ENCODE measurements at regions not wholly inside any gene's neighbourhood (a gene's known extent, or its start where the extent isn't known, plus 50 kb on each side); places are given as distances from the start of the nearest gene placed in this dataset.
"Not testable (repeated sequence)": the region's sequence is repeated elsewhere in the genome, so short reads cannot be mapped to it uniquely, and the experiment has no call there.

- TF ChIP-seq, protein P1, sequence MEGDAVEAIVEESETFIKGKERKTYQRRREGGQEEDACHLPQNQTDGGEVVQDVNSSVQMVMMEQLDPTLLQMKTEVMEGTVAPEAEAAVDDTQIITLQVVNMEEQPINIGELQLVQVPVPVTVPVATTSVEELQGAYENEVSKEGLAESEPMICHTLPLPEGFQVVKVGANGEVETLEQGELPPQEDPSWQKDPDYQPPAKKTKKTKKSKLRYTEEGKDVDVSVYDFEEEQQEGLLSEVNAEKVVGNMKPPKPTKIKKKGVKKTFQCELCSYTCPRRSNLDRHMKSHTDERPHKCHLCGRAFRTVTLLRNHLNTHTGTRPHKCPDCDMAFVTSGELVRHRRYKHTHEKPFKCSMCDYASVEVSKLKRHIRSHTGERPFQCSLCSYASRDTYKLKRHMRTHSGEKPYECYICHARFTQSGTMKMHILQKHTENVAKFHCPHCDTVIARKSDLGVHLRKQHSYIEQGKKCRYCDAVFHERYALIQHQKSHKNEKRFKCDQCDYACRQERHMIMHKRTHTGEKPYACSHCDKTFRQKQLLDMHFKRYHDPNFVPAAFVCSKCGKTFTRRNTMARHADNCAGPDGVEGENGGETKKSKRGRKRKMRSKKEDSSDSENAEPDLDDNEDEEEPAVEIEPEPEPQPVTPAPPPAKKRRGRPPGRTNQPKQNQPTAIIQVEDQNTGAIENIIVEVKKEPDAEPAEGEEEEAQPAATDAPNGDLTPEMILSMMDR (IDR thresholded peaks at IDR 0.05) = no peak
- TF ChIP-seq ZFX (IDR thresholded peaks at IDR 0.05; ENCODE audit: borderline replicate concordance) = no peak
- H3K27ac ChIP-seq = no peak overlapping the region
Observed at GRCh38 chr9:78438211-78438610, 141.3 kb downstream of the PSAT1 start.

DNA sequence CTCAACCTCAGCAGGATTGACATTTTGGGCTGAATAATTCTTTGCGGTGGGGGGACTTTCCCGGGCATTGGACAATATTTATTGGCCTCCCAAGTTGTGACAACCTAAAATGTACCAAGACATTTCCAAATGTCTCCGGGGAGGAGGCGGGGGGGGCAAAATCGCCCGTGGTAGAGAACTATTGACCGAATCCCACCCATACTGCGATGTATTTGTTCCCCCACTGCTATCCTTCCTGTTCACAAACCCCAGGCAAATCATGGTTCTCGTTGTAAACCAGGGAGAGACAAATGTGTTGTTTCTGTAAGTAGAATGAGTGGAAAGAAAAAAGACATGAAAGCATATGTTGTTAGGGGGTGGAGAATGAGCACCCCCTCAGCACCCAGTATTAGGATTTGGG is 141.9 kb downstream of the PSAT1 start:
- no peak overlapping the region for H3K27ac ChIP-seq
- TF ChIP-seq ZFX (IDR thresholded peaks at IDR 0.05; ENCODE audit: borderline replicate concordance) = no peak
- TF ChIP-seq, protein P1 (IDR thresholded peaks at IDR 0.05) = no peak

GRCh38 chr9:78439190-78439865 is 142.4 kb downstream of the PSAT1 start:
- TF ChIP-seq ZFX (IDR thresholded peaks at IDR 0.05; ENCODE audit: borderline replicate concordance) = no peak
- TF ChIP-seq, protein P1 (IDR thresholded peaks at IDR 0.05) = peak; percentile 92
- H3K27ac ChIP-seq = no peak overlapping the region

DNA sequence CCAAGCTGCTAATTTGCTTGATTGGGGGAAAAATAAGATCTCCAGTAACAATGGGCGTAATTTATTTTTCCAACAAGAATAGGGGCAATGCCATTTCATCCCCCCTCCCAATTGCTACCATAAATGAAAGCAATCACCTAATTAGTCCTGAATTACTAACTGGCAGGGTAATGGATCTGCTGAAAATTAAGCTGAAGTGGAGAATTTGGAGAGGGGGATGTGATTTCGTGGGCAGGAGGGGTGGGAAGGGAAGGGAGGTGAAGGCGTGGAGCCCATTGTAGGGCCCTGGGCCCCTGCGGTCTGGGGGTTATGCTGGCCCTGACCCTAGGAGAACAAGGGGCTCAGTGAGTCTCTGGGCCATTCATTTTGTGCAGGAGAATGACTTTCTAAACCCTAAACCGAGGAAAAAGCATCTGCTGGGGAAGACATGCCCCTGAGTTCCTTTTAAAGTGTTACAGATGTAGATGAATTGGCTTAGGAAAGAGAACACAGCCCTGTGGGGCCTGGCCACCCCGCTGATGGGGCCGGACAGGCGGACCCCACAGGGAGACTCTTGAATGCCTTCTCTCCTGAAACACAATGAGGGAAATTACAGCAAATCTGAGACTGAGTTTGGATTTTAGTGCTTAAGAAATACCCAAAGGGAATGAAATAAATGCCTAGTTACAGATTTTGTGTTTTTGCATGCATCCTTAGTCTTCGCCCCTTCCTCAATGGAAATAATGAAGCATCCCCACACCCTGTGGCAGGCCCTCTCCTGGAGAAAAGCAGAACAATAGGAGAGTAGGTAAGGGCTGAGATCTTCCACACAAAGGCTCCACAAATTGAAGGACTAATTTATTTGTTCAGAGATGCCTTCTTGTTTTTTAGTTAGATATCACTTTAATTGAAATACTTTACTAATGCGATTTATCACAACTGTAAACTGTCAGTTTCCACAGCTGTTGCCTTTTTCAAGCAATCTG is 143.2 kb downstream of the PSAT1 start:
- H3K27ac ChIP-seq = no peak overlapping the region

DNA sequence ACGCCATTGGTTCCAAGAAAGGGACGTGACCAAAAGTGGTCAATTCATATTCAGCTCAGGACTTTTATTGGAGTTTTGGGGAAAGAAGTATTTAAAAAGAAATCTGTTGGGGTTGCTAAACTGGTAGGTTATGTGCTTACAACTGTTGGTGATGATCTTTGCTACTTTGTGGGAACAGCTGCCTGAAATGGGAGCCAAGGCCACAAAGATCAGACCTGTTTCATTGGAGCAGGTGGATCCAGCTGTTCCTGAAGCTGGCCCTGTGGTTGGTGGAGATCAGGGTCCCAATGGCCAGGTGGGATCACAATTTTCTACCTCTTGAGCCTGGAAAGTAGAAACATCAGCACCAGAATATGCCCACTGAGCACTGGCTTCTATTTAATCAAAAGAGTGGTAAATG is 144.5 kb downstream of the PSAT1 start:
- H3K27ac ChIP-seq = no peak overlapping the region
- TF ChIP-seq, protein P1 (IDR thresholded peaks at IDR 0.05) = no peak
- no peak for TF ChIP-seq ZFX (IDR thresholded peaks at IDR 0.05; ENCODE audit: borderline replicate concordance)

More for the DNA sequence above, 143.2 kb downstream of the PSAT1 start:
- TF ChIP-seq, protein P1 (IDR thresholded peaks at IDR 0.05) = no peak
- TF ChIP-seq ZFX (IDR thresholded peaks at IDR 0.05; ENCODE audit: borderline replicate concordance) = no peak

DNA sequence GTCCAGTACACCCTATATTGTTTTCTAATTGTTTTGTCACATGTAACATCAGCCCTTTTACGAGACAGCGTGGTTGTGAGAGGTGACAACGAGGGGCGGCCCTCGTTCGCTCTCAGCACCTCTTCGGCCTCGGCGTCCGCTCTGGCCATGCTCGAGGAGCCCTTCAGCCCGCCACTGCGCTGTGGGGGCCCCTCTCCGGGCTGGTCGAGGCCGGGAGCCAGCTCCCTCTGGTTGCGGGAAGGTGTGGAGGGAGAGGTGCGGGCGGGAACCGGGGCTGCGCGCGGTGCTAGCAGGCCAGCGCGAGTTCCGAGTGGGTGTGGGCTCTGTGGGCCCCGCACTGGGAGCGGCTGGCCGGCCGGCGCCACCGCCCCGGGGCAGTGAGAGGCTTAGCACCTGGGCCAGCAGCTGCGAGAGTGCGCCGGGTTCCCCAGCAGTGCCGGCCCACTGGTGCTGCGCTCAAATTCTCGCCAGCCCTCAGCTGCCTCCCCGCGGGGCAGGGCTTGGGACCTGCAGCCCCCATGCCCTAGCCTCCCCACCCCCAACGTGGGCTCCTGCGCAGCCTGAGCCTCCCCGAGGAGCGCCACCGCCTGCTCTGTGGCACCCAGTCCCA is 145.0 kb downstream of the PSAT1 start:
- TF ChIP-seq ZFX (IDR thresholded peaks at IDR 0.05; ENCODE audit: borderline replicate concordance) = no peak
- TF ChIP-seq, protein P1 (IDR thresholded peaks at IDR 0.05) = no peak

DNA sequence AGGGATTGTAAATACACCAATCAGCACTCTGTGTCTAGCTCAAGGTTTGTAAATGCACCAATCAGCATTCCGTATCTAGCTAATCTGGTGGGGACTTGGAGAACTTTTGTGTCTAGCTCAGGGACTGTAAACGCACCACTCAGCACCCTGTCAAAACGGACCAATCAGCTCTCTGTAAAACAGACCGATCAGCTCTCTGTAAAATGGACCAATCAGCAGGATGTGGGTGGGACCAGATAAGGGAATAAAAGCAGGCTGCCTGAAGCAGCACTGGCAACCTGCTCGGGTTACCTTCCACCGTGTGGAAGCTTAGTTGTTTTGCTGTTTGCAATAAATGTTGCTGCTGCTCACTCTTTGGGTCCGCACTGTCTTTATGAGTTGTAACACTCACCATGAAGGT is 145.7 kb downstream of the PSAT1 start:
- H3K27ac ChIP-seq = not testable (repeated sequence)

More for the DNA sequence above, 145.0 kb downstream of the PSAT1 start:
- no peak overlapping the region for H3K27ac ChIP-seq

Data from 22Rv1 (cell line).